GM23248 (cell line): ENCODE measurements at regions not wholly inside any gene's neighbourhood (a gene's known extent, or its start where the extent isn't known, plus 50 kb on each side); places are given as distances from the start of the nearest gene placed in this dataset.
A peak's percentile ranks its signal among the peaks of the same experiment; 100 is the strongest.

Experiments used
- DNase-seq: peaks from one replicate; pipeline ENCODE4 v3.0.0-alpha.2; 2015
- H2AFZ ChIP-seq: fragments of 200-600 bp; sonication (generic); 2 replicates; pipeline ENCODE4 v1.6.1; 2016; ENCODE audit warnings: antibody characterized with exemption
- H3F3A ChIP-seq: fragments of 200-600 bp; sonication (generic); 2 replicates; pipeline ENCODE4 v1.6.1; 2016; ENCODE audit warnings: mild to moderate bottlenecking, antibody characterized with exemption, mixed run types; ENCODE audit not compliant: insufficient read depth
- H3K27ac ChIP-seq: fragments of 200-600 bp; sonication (generic); 2 replicates; pipeline ENCODE4 v1.5.1; 2016; ENCODE audit warnings: mild to moderate bottlenecking
- H3K27me3 ChIP-seq: fragments of 200-600 bp; sonication (generic); replicated peaks from 2 replicates; pipeline ENCODE4 v1.6.1; 2016; ENCODE audit warnings: mild to moderate bottlenecking; ENCODE audit not compliant: insufficient read depth
- H3K36me3 ChIP-seq: fragments of 200-600 bp; sonication (generic); 2 replicates; pipeline ENCODE4 v1.6.1; 2016; ENCODE audit warnings: low read depth, mild to moderate bottlenecking
- H3K4me1 ChIP-seq: fragments of 200-600 bp; sonication (generic); 2 replicates; pipeline ENCODE4 v1.6.1; 2016; ENCODE audit warnings: mild to moderate bottlenecking; ENCODE audit not compliant: insufficient read depth
- H3K4me2 ChIP-seq: fragments of 200-600 bp; sonication (generic); one replicate; pipeline ENCODE4 v1.6.1; 2016; ENCODE audit warnings: mild to moderate bottlenecking; ENCODE audit not compliant: unreplicated experiment
- H3K4me3 ChIP-seq: fragments of 200-600 bp; sonication (generic); 2 replicates; pipeline ENCODE4 v1.5.1; 2016; ENCODE audit warnings: mild to moderate bottlenecking
- H3K79me2 ChIP-seq: fragments of 200-600 bp; sonication (generic); 2 replicates; pipeline ENCODE4 v1.6.1; 2016; ENCODE audit warnings: mild to moderate bottlenecking; ENCODE audit not compliant: insufficient read depth
- H3K9ac ChIP-seq: fragments of 200-600 bp; sonication (generic); 2 replicates; pipeline ENCODE4 v1.6.1; 2016; ENCODE audit warnings: mild to moderate bottlenecking
- H3K9me2 ChIP-seq: fragments of 200-600 bp; sonication (generic); 2 replicates; pipeline ENCODE4 v1.6.1; 2016; ENCODE audit warnings: mixed run types, mild to moderate bottlenecking, moderate library complexity; ENCODE audit not compliant: insufficient read depth
- H3K9me3 ChIP-seq: fragments of 200-600 bp; sonication (generic); one replicate; pipeline ENCODE4 v1.6.1; 2017; ENCODE audit warnings: low read depth
- H4K20me1 ChIP-seq: fragments of 200-600 bp; sonication (generic); 2 replicates; pipeline ENCODE4 v1.6.0; 2016; ENCODE audit not compliant: insufficient read depth
- EZH2 ChIP-seq: fragments of 200-600 bp; sonication (generic); IDR thresholded peaks from 2 replicates; pipeline ENCODE4 v1.6.1; 2018; ENCODE audit warnings: antibody characterized with exemption, mild to moderate bottlenecking; ENCODE audit not compliant: insufficient read depth, poor library complexity, severe bottlenecking
- EZH2phosphoT487 ChIP-seq: fragments of 200-600 bp; sonication (generic); IDR thresholded peaks from 2 replicates; pipeline ENCODE4 v1.6.1; 2018; ENCODE audit warnings: antibody characterized with exemption, moderate library complexity, mild to moderate bottlenecking, low read depth; ENCODE audit not compliant: insufficient read depth
- WGBS, 2 experiments: methylation state at CpG; one replicate each; pipeline ENCODE4 v1.1.6; 2015 to 2017; ENCODE audit warnings: low lambda C conversion rate in 2 of 2, low coverage in 1 of 2; ENCODE audit errors: missing lambda C conversion rate in 2 of 2; 5-methylcytosine and 5-hydroxymethylcytosine counted together
- in situ Hi-C: fragments of 300-500 bp; cut with MboI; formaldehyde crosslinking; loops from 2 replicates; pipeline ENCODE4 v1.15.0; 2020

- WGBS, 2 experiments, result 63 to 64% methylated on average over 4 of the region's 4 CpGs
- H3K4me2 ChIP-seq, result no peak overlapping the region
- H4K20me1 ChIP-seq, result no peaks in the 10 kb centered on the region
- no peaks in the 10 kb centered on the region for H3K36me3 ChIP-seq
- no peak overlapping the region for H3K4me3 ChIP-seq
- no peaks in the 10 kb centered on the region; the same call in 1 of the 2 replicates for H3F3A ChIP-seq
- no peaks in the 10 kb centered on the region for H3K9me2 ChIP-seq
- peaks cover 5% of the 10 kb centered on the region; the same call in 1 of the 2 replicates for H3K4me1 ChIP-seq
- H3K79me2 ChIP-seq, result no peaks in the 10 kb centered on the region
- no peak overlapping the region for H3K27ac ChIP-seq
- TF ChIP-seq EZH2 (no peak), EZH2phosphoT487 (no peak)
- DNase-seq, result no peak
- H3K9ac ChIP-seq, result no peak overlapping the region
- no peaks in the 10 kb centered on the region for H3K27me3 ChIP-seq
- H3K9me3 ChIP-seq, result no peaks in the 10 kb centered on the region
- H2AFZ ChIP-seq, result no peak overlapping the region
- in situ Hi-C loops, result no loop called here
These were observed 195.8 kb upstream of the KLF12 start for GRCh38 chr13:74329962-74330361.

GRCh38 chr13:74325106-74325505, 190.9 kb upstream of the KLF12 start:
- Histone ChIP-seq H4K20me1 (no peaks in the 10 kb centered on the region), H3F3A (no peaks in the 10 kb centered on the region; the same call in 1 of the 2 replicates), H3K9me3 (no peaks in the 10 kb centered on the region), H3K4me2 (peak overlapping the region; percentile 41), H3K9me2 (no peaks in the 10 kb centered on the region), H3K27me3 (no peaks in the 10 kb centered on the region), H3K9ac (no peak overlapping the region), H3K27ac (no peak overlapping the region), H2AFZ (peak overlapping the region; percentile 57; the same call in 1 of the 2 replicates), H3K4me3 (no peak overlapping the region; the same call in 1 of the 2 replicates), H3K36me3 (no peaks in the 10 kb centered on the region), H3K79me2 (no peaks in the 10 kb centered on the region), H3K4me1 (peaks cover 7% of the 10 kb centered on the region; the same call in 1 of the 2 replicates)
- DNase-seq, result peak; percentile 59
- 4 to 6% methylated on average over 3 of the region's 3 CpGs for WGBS, 2 experiments
- TF ChIP-seq EZH2phosphoT487 (no peak), EZH2 (no peak)
- in situ Hi-C loops, result no loop called here

GRCh38 chr13:74324338-74324737, 190.1 kb upstream of the KLF12 start:
- Histone ChIP-seq H3K4me2 (no peak overlapping the region), H3K4me3 (no peak overlapping the region), H2AFZ (no peak overlapping the region), H4K20me1 (no peaks in the 10 kb centered on the region), H3K27me3 (no peaks in the 10 kb centered on the region), H3K36me3 (no peaks in the 10 kb centered on the region), H3K9me2 (no peaks in the 10 kb centered on the region), H3F3A (no peaks in the 10 kb centered on the region; the same call in 1 of the 2 replicates), H3K27ac (no peak overlapping the region), H3K79me2 (no peaks in the 10 kb centered on the region), H3K9ac (no peak overlapping the region), H3K4me1 (peaks cover 7% of the 10 kb centered on the region; the same call in 1 of the 2 replicates), H3K9me3 (no peaks in the 10 kb centered on the region)
- WGBS, 2 experiments, result 46 to 58% methylated on average over 1 of the region's 1 CpG
- in situ Hi-C loops, result no loop called here
- TF ChIP-seq EZH2phosphoT487, result no peak
- TF ChIP-seq EZH2, result no peak
- no peak for DNase-seq

- H3K4me2 ChIP-seq, result no peak overlapping the region
- peaks cover 7% of the 10 kb centered on the region; the same call in 1 of the 2 replicates for H3K4me1 ChIP-seq
- no peak overlapping the region for H2AFZ ChIP-seq
- no peak for DNase-seq
- TF ChIP-seq EZH2phosphoT487 (no peak), EZH2 (no peak)
- H3K79me2 ChIP-seq, result no peaks in the 10 kb centered on the region
- H4K20me1 ChIP-seq, result no peaks in the 10 kb centered on the region
- H3K36me3 ChIP-seq, result no peaks in the 10 kb centered on the region
- no peak overlapping the region for H3K27ac ChIP-seq
- H3F3A ChIP-seq, result no peaks in the 10 kb centered on the region; the same call in 1 of the 2 replicates
- H3K9me3 ChIP-seq, result no peaks in the 10 kb centered on the region
- WGBS, 2 experiments, result 87 to 91% methylated on average over 2 of the region's 2 CpGs
- in situ Hi-C loops, result no loop called here
- H3K27me3 ChIP-seq, result no peaks in the 10 kb centered on the region
- no peak overlapping the region for H3K4me3 ChIP-seq
- H3K9me2 ChIP-seq, result no peaks in the 10 kb centered on the region
- no peak overlapping the region for H3K9ac ChIP-seq
These were observed 188.4 kb upstream of the KLF12 start for GRCh38 chr13:74322562-74322961.
